Eye (tissue), 1 donor: ENCODE measurements at regions not wholly inside any gene's neighbourhood (a gene's known extent, or its start where the extent isn't known, plus 50 kb on each side); places are given as distances from the start of the nearest gene placed in this dataset.
"Not testable (repeated sequence)": the region's sequence is repeated elsewhere in the genome, so short reads cannot be mapped to it uniquely, and the experiment has no call there.

Source experiments
- DNase-seq: peaks from one replicate; pipeline ENCODE4 v3.0.0-alpha.2; 2015

DNA sequence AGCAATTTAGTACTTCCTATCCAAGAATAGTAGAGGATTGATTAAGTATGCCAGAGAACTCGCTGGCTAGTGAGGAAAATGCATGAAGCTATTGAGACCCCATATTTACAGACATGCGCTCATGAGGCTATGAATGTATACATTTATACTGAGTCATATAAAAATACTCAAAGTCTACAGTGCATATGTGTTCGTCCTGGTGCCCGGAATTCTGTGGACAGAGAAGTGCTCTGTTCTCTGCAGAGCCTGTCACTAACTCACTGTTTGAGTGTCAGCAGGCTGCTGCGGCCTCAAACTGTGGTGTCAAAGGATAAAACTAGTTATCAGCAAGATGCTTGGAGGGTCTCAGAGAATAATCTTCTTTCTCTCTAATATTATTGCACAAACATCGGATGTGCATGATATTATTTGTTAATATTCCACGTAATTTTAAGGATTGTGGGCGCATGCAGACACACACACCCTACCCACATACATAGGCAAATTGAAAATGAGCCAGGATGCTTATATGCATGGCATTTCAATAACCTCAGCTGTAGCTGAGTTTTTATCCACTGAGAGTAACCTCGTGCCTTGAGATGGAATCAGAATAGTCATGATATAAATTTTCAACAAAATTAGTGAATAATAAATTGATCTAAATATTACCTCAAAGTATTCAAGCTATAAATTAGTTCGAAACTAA lies 50.0 kb upstream of the TSC22D2 start:
- no peak for DNase-seq

DNA sequence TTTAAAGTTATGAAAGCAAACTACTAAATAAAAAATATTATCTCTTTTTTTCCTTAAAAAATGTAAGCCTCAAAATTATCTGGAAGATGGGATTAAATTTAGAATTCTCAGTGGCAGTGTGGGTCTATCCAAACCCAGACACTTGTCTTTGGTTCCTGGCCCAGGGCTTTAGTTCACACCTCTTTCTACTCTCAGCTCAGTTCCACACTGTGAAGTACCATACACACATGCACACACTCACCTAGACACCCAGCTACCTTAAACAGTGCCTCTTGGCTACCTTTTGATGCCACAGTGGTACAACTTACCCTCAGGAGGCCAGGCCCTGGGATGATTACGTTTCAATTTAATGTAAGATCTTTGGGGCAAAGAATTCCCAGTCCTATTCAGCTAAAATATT lies 51.0 kb upstream of the TSC22D2 start:
- DNase-seq = no peak

DNA sequence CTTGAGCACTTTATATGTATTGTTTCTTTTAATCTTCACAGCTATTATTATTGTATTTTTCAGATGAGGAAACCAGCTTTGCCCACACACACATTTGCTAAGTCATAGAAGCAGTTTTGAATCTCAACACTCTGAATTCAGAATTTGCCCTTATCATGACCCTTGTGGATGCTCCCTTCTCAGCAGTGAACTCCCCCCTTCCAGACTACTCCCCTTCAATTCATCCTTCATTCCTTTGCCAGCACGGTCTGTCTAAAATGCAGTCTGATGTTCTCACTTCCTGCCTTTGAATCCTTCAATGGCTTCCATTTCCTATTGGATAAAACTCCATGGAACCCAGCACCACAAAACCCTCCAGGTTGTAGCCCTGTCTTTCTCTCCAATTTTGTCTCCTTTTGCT lies 52.5 kb upstream of the TSC22D2 start:
- no peak for DNase-seq

DNA sequence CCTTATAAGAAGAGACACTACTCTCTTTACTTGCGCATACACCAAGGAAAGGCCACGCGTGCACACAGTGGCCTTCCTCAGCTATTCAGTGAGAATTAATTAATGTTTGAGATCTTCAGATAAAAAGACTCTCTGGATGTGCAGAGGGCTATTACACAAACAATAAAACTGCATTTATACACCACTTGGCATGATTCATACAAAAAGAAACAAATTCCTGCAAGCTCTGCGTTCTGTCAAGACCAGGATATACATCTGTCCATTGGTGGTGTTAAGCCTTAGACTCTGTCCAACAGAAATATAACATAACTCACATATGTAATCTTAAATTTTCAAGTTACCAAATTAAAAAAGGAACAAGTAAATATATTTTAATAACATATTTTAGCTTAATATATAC lies 55.2 kb upstream of the TSC22D2 start:
- no peak for DNase-seq

DNA sequence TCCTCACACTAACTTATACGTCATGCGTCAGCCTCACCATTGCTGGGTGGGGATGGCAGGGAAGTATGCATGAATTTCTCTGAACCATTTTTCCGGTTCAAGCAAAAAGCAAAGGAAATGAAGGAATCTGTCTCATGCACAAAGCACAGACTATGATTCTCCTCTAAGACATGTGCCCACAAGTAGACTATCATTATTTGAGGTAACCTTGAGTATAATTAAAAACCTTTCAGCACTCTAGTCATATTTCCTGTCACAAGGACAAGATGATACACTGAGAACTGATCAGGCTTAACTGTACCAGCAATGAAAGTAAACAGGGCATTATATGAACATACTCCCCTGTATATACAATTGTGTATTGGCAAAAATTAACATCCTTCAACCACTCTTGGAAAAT lies 56.7 kb upstream of the TSC22D2 start:
- DNase-seq = no peak

DNA sequence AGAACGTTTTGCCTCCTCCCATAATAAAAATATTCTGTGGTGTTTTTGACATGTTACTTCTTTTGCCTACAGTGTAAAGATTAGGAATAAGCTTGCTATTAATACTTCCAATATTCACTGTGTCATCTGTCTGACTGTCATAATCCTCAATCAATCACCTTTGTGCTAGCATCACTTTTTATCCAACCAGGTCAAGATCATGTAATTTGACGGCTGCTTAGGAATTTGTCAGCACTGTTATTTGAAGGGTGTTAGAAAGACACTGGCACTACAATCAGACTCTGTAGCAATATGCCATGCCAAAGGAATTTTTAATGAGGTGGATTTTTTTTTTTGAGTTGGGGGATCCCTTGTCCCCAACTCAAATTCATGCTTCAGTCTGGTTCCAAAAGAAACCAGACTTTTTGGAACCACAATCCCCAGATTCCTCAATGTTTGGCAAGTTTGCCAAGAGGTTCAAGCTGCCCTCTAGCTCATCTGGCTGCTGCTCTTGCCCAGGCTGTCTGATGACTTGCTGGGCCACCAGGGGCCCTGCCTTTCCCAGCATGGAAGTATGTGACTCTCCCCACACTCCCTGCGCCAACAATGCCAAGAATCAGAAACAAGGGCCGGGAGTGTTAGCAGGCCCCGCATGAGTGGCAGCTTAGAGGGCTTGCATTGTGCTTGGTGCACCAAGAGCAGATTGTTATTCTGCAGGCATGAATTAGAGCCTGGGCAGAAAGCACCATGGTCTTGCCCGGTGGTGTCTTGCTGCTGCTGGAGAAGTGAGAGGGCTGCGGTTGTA lies 58.6 kb upstream of the TSC22D2 start:
- DNase-seq = no peak

DNA sequence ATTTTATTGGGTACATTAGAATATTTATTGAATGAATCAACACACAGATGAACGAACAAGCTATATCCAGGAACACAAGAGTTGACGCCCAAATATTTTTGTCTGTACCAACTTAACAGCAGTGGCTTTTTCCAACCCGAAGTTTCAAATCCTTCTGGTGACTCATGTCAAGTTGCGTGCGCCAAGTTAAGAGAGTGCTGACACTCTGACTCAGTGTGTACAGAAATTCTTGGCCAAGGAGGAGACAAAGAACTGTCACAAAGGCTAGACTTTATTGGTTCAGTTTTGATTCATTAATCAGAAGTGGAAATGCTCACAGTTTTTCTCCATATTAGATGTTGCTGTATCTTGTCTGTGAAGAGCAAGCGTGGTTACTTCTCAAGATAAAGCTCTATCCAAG lies 59.6 kb upstream of the TSC22D2 start:
- DNase-seq = no peak

DNA sequence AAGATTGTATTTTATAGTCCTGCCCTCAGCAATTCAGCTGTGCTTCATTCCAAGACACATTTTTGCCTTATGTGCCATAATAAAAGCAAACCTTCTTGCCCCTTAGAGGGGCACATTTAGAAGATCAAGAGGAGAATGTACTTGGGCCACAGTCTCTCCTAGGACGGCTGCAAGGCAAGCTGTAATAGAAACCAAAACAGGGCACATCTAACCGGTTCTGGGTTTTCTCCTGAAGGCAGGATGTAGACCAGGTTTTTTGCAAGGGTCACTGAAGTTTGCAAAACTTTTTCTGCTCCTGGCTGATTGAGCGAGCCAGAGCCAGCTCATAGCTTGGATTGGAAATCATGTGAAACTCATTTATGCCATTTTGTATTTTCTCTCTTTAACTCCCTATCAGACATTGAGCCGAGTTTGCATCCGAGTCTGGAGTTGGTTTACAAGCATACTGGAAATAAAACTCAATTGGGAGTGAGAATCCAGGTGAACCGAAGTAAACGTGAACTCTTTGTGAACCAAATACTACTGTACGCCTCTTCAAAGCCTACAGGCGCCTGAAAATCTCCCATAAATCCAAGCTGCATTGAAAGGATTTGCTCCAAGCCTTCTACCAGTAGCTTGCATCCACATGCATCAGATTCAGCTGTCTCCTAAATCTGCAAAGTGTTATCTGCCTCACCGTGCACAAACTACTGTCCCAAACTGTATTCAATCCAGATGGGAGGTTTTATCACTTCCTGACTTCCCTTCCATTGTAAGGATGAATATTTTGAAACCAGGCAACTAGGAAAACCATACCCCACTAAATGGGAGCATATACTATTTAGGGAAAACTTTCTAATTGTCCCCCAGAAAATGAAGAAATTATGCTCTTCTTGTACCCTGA lies 60.9 kb upstream of the TSC22D2 start:
- peak; percentile 48 for DNase-seq

DNA sequence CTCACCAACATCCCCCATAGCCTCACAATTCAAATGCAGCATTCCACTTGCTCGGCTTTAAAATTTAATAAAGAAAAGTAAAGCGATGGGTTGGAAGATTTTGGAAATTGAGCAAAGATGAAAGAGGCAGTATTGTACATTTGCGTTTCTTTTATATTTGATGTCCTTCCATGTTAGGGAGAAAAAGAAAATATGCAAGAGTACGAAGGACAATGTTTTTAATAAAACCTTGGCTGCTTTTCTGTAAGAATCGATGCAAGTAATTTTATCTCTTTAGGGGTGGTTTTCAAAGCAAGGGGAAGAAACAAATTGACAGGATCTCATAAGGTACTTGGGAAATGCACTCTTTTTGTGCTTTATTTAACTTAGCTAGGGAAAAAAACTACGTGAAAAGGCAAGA lies 61.8 kb upstream of the TSC22D2 start:
- no peak for DNase-seq

DNA sequence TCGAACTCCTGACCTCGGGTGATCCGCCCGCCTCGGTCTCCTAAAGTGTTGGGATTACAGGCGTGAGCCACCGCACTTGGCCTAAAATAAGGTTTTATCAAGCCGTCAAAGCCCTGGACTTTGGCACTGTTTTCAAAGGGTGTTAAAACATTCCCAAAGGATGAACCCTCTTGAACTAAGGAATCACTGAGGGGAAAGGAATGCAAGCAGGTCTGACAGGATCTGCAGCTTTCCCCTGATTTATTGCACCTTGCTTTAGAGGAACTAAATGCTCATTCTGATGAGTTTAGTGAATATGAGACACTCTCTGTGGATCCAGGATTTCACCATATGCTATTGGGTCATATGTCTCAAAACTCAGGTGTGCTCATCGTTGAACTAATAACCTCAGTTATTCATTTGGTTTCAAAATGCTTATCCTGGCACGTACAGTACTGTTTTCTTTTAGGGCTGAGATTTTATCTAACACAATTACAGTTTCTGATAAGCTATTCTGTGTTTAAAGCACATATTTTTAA lies 63.0 kb upstream of the TSC22D2 start:
- DNase-seq = peak; percentile 48

DNA sequence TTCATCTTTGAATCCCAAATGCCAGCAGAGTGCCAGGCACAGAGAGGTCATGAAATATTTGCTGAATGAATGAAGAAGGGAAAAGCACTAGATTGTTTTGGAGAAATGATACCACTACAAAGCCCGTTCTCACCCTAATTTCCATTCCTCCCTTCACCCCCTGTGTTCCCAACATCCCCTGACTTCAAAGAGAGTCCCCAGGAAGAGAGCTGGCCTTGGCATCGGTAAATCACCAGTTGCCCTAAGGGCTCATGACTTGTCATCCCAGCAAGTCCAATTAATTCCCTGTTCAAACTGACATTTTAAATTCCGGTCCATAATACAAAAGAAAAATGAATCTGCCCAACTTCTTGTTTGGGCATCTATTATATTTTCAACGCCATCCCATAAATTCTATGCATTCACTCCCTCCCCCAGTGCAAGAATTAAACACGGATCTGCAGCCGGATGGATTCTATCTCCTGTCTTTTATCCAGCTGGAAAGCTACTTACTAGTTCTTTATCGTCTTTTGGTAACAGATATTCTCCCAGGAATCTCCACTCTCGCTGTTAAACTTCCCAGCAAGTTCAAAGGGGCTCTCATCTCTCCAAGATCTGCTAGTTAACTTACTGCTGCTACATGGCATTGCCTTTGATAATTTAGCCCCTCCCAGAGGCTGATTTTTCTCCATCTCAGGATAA lies 63.9 kb upstream of the TSC22D2 start:
- no peak for DNase-seq

DNA sequence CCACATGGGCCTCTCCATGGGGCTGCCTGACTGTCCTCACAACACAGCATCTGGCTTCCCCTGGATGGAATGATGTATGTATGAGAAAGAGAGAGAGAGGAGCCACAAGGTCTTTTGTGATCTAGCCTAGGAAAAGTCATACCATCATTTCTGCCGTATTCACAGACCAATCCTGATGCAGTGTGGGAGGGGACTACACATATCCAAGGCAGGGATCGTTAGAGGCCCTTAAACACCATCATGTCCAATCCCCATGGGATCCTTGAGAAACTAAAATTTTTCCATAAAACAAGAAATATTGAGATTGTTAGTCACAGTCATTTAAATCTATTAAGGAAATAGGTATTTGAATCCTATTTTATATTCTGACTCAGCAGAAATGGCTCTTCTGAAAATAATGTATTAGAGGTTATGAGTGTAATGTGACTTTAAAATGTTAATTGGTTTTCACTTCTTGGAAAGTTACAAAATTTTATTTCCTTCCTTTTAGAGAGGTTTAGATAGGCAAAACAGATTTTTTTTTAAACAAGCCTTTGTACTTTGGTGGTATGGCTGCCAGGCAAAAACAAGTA lies 65.1 kb upstream of the TSC22D2 start:
- DNase-seq = no peak

DNA sequence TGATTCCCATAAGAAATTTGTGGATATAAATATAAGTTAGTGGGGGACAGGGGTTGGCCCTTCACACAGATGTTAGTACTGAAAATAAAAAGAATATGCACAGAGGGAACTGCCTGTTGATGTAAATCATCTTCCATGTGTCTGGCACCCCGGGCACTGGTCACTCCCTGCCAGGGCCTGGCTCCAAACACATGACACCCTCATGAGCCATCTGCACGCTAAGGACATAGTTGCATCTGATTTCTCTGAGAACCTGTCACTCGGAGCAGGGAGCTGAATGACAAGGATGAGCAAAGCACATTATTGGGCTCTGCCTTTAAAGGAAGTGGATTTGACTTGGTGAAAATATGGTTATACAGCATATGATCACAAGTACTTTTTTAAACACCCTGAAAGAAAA lies 66.2 kb upstream of the TSC22D2 start:
- no peak for DNase-seq

DNA sequence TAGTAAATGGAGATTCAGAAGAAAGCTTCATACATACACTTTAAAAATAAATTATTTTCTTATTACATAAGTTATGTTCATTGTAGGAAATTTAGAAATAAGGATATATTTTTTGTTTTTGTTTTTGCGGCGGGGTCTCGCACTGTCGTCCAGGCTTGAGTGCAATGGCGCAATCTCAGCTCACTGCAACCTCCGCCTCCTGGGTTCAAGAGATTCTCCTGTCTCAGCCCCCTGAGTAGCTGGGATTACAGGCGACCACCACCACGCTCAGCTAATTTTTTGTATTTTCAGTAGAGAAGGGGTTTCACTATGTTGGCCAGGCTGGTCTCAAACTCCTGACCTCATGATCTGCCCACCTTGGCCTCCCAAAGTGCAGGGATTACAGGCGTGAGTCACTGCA lies 71.7 kb upstream of the TSC22D2 start:
- DNase-seq = not testable (repeated sequence)

DNA sequence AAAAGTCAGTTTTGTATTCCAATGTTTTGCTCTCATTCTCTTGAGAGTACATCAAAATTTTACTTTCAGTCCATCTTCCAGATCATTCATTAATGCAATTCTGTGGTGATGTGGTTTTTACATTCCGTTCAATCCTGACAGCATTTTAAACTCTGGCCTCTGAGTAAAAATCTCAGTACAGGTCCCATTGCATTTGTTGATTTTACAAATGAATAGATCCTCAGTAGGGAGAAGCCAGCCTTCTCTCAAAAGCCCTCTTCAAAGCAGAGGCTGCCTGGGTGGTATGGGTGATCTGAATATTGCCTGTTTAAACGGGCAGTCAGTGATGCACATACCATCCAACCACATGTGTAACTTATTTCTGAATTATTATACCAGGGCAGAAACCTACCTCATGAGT lies 72.5 kb upstream of the TSC22D2 start:
- DNase-seq = no peak

DNA sequence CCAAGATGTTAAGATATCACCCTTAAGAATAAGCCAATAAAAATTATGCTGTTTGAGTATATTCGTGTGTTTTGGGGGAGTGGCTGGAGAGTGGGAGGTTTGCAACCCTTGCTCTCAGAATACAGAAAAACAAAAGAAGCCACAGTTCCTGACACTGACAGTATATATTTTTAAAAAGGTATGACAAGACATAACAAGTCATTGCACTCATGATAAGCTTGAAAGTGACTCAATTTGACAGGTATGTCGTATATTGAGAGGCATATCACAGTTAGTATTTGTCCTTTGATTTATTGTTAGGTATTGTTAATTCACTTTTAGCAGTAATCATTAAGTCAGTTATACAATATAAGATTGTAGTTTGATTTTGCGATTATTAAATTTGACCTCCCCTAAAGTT lies 73.1 kb upstream of the TSC22D2 start:
- DNase-seq = no peak

DNA sequence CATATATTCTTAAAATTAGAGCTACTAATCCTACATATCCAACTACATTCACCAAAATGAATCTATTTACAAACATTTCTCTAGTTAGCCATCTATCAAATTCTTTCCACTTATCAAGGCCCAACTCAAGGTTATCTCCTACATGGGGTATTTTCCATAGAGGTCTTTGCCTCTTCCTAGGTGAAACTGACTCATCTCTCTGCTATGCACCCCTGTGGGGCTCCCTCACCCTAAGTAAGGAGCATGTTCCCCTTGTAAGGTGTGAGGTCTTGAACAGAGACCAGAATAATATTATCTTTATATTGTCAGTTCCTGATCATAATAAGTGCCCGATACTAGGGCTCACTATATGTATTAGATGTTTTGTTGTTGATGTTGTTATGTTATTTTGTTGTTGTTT lies 74.6 kb upstream of the TSC22D2 start:
- no peak for DNase-seq

DNA sequence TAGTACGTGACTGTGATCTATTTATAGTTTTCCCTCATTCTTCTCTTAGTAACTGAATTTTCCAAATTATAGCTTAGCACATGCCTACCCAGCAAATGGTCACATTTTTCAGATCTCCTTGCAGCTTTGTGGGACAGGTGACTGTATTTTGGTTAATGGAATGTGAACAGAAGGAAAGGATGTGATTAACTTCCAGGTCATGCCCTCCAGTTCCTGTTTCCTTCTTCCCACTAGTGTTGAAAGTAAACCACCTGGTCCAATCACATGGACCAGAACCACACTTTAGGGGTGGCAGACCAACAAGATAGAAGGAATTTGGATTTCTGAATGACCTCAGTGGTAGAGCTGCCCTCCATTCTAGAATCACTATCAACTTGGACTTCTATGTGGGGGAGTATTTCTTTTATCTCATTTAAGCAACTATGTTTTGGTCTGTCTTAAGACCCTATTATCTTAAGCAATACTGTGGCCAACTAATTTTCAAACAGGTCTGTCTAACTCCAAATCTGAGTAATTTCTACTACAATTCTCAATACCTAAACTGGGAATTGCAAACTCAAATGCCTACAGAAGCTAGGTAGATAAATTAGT lies 76.0 kb upstream of the TSC22D2 start:
- no peak for DNase-seq

DNA sequence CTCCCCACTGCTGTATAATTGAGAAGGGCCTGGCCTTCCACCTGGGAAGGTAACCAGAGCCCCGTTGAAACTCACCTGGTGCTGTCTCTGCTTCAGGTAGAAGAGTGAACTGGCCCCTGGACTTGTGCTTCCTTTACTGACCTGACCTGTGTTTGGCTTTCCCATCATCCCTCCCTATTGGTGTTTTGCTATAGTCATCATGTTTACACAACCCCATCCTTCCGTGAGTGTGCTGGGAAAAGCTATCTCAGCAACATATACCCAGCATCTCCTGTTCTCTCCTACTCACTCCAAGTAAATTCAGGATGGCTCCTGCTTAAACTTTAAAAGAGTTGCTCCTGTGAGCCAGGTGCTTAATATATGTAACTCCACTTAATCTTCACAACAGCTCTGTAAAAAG lies 77.2 kb upstream of the TSC22D2 start:
- DNase-seq = no peak

DNA sequence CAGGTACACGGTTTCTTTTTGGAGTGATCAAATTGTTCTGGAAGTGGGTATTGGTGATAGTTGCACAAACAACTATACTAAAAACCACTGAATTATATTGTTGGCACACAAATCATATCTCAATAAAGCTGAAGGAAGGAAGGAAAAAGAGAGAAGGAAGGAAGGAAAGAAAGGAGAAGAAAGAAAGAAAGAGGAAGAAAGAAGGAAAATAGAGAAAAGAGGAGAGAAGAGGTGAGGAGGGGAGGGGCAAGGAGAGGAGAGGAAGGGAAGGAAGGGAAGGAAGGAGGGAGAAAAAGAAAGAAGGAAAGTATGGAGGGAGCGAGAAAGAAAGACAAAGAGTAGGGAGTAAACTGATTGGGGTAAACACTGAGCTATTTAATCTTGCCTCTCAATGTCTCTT lies 77.9 kb upstream of the TSC22D2 start:
- no peak for DNase-seq

DNA sequence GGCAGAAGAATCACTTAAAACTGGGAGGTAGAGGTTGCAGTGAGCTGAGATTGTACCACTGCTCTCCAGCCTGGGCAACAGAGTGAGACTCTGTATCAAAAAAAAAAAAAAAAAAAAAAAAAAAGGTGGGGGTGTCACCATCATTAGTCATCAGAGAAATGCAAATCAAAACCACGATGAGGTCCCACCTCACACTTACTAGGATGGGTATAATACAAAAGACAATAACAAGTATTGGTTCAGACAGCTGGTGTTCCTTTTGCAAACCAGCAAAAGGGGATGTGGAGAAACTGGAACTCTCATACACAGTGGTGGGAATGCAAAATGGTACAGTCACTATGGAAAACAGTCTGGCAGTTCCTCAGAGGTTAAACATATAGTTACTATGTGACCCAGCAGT lies 78.7 kb upstream of the TSC22D2 start:
- DNase-seq = no peak

DNA sequence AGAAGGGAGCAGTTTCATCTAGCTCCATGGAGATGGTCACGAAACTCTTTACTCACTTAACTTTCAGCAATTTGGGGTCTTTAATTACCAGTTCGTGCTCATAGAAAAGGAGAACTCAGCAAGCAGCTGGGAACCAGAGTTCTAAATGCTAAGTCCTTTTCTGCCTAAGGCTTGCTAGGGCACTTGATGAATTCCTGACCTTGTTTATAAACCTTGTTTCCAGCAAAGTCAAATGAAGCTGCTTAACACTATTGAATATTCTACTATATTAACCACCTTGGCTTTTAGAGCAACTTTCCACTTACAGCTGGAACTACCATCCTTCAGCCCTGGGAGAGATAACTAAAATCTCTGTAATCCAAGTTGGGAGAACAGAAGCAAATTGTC lies 79.5 kb upstream of the TSC22D2 start:
- no peak for DNase-seq
